PC-3 (cell line): ENCODE measurements at regions not wholly inside any gene's neighbourhood (a gene's known extent, or its start where the extent isn't known, plus 50 kb on each side); places are given as distances from the start of the nearest gene placed in this dataset.

Experiments used
- ATAC-seq: fragments of 200-7000 bp; cut with Tn5 transposase; 2 replicates; pipeline ENCODE4 v1.9.1; 2020; ENCODE audit warnings: mild to moderate bottlenecking, moderate library complexity
- BruUV-seq: library from RNA; stranded (reverse); fragments of 400-500 nt; replicated peaks from 2 replicates; lab custom pipeline; 2021; lab: Mats Ljungman, UMichigan
- CTCF ChIA-PET: fragments of 300-600 bp; sonication (Branson Sonifier 250); formaldehyde crosslinking; loops from one replicate; lab custom pipeline; 2022; ENCODE audit warnings: antibody characterized with exemption; lab: Charles Lee
- POLR2A ChIA-PET: fragments of 300-600 bp; sonication (Branson Sonifier 250); formaldehyde crosslinking; loops from one replicate; lab custom pipeline; 2022; ENCODE audit warnings: antibody characterized with exemption; ENCODE audit not compliant: unreplicated experiment; lab: Charles Lee
- DNase-seq: peaks from one replicate; pipeline ENCODE4 v3.0.0-alpha.2; 2015
- H2AFZ ChIP-seq: fragments of 300-600 bp; sonication (generic); 2 replicates; pipeline ENCODE4 v1.6.0; 2016; ENCODE audit warnings: antibody characterized with exemption, low read length
- H3F3A ChIP-seq: fragments of 300-600 bp; sonication (generic); one replicate; pipeline ENCODE4 v1.6.0; 2017; ENCODE audit warnings: antibody characterized with exemption, low read length, control low read depth, mild to moderate bottlenecking; ENCODE audit not compliant: unreplicated experiment
- H3K27ac ChIP-seq: fragments of 300-600 bp; sonication (generic); 2 replicates; pipeline ENCODE4 v1.5.1; 2016; ENCODE audit warnings: mild to moderate bottlenecking, low read length
- H3K27me3 ChIP-seq: fragments of 300-600 bp; sonication (generic); 2 replicates; pipeline ENCODE4 v1.6.1; 2016; ENCODE audit warnings: low read length, mixed read lengths
- H3K36me3 ChIP-seq: fragments of 300-600 bp; sonication (generic); 2 replicates; pipeline ENCODE4 v1.6.1; 2016; ENCODE audit warnings: low read depth, mixed run types, low read length, mixed read lengths
- H3K4me1 ChIP-seq: fragments of 300-600 bp; sonication (generic); 2 replicates; pipeline ENCODE4 v1.5.1; 2016; ENCODE audit warnings: low read length; ENCODE audit not compliant: insufficient read depth
- H3K4me2 ChIP-seq: fragments of 300-600 bp; sonication (generic); 2 replicates; pipeline ENCODE4 v1.6.0; 2016; ENCODE audit warnings: low read length
- H3K4me3 ChIP-seq: fragments of 300-600 bp; sonication (generic); 2 replicates; pipeline ENCODE4 v1.5.1; 2016; ENCODE audit warnings: mild to moderate bottlenecking, low read length, mixed read lengths
- H3K79me2 ChIP-seq: fragments of 300-600 bp; sonication (generic); 2 replicates; pipeline ENCODE4 v1.6.1; 2017; ENCODE audit warnings: low read length, mixed read lengths
- H3K9ac ChIP-seq: fragments of 300-600 bp; sonication (generic); 2 replicates; pipeline ENCODE4 v1.6.0; 2016; ENCODE audit warnings: mild to moderate bottlenecking, low read length
- H3K9me2 ChIP-seq: fragments of 300-600 bp; sonication (generic); replicated peaks from 2 replicates; pipeline ENCODE4 v1.6.1; 2016; ENCODE audit warnings: mixed run types, low read length, mixed read lengths
- H3K9me3 ChIP-seq: fragments of 300-600 bp; sonication (generic); 2 replicates; pipeline ENCODE4 v1.6.1; 2016; ENCODE audit warnings: low read length, mixed read lengths
- H4K20me1 ChIP-seq: fragments of 300-600 bp; sonication (generic); 2 replicates; pipeline ENCODE4 v1.6.1; 2016; ENCODE audit warnings: low read length, mixed read lengths
- EZH2 ChIP-seq: fragments of 300-600 bp; sonication (generic); IDR thresholded peaks from one replicate; pipeline ENCODE4 v1.6.1; 2017; ENCODE audit warnings: antibody characterized with exemption, mild to moderate bottlenecking, low read length; ENCODE audit not compliant: unreplicated experiment
- EZH2phosphoT487 ChIP-seq: fragments of 300-600 bp; sonication (generic); IDR thresholded peaks from 2 replicates; pipeline ENCODE4 v1.6.1; 2018; ENCODE audit warnings: mild to moderate bottlenecking, antibody characterized with exemption, low read length, borderline replicate concordance
- intact Hi-C: fragments of 100-400 bp; cut with micrococcal nuclease; formaldehyde crosslinking; loops from 2 replicates; pipeline ENCODE4 v1.9.0; 2023
- TF ChIP-seq, protein P1 (sequence below): fragments of 300-600 bp; sonication (generic); conservative IDR thresholded peaks from 2 replicates; pipeline ENCODE4 v1.5.1; 2017; ENCODE audit warnings: antibody characterized with exemption, low read depth, mild to moderate bottlenecking, low read length

GRCh38 chr1:106524631-106525030 lies 531.8 kb upstream of the PRMT6 start:
- Histone ChIP-seq H3K36me3 (no peaks in the 10 kb centered on the region), H2AFZ (no peak overlapping the region), H3F3A (no peaks in the 10 kb centered on the region), H3K4me1 (peaks cover 6% of the 10 kb centered on the region), H3K27ac (no peak overlapping the region), H3K4me3 (no peak overlapping the region), H3K9ac (no peak overlapping the region), H3K79me2 (no peaks in the 10 kb centered on the region), H3K27me3 (no peaks in the 10 kb centered on the region), H3K4me2 (no peak overlapping the region), H3K9me3 (no peaks in the 10 kb centered on the region), H3K9me2 (no peaks in the 10 kb centered on the region), H4K20me1 (no peaks in the 10 kb centered on the region)
- ChIA-PET CTCF (no interaction called here), POLR2A (no interaction called here)
- no TSS peak for BruUV-seq
- intact Hi-C loops: no loop called here
- no peak for ATAC-seq
- DNase-seq: no peak
- TF ChIP-seq EZH2 (no peak), EZH2phosphoT487 (no peak)
- TF ChIP-seq, protein P1, sequence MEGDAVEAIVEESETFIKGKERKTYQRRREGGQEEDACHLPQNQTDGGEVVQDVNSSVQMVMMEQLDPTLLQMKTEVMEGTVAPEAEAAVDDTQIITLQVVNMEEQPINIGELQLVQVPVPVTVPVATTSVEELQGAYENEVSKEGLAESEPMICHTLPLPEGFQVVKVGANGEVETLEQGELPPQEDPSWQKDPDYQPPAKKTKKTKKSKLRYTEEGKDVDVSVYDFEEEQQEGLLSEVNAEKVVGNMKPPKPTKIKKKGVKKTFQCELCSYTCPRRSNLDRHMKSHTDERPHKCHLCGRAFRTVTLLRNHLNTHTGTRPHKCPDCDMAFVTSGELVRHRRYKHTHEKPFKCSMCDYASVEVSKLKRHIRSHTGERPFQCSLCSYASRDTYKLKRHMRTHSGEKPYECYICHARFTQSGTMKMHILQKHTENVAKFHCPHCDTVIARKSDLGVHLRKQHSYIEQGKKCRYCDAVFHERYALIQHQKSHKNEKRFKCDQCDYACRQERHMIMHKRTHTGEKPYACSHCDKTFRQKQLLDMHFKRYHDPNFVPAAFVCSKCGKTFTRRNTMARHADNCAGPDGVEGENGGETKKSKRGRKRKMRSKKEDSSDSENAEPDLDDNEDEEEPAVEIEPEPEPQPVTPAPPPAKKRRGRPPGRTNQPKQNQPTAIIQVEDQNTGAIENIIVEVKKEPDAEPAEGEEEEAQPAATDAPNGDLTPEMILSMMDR: no peak

GRCh38 chr1:106526650-106527049 lies 529.8 kb upstream of the PRMT6 start:
- TF ChIP-seq, protein P1: no peak
- no peak for TF ChIP-seq EZH2
- no peak for TF ChIP-seq EZH2phosphoT487
- intact Hi-C loops: no loop called here
- ATAC-seq: peak; percentile 53
- Histone ChIP-seq H3K4me2 (no peak overlapping the region), H4K20me1 (no peaks in the 10 kb centered on the region), H3K9me3 (no peaks in the 10 kb centered on the region), H3K79me2 (no peaks in the 10 kb centered on the region), H3K27ac (no peak overlapping the region), H3F3A (no peaks in the 10 kb centered on the region), H2AFZ (no peak overlapping the region), H3K4me1 (peaks cover 6% of the 10 kb centered on the region), H3K27me3 (no peaks in the 10 kb centered on the region), H3K9ac (no peak overlapping the region), H3K4me3 (no peak overlapping the region), H3K36me3 (no peaks in the 10 kb centered on the region), H3K9me2 (no peaks in the 10 kb centered on the region)
- CTCF ChIA-PET: no interaction called here
- DNase-seq: peak; percentile 78
- POLR2A ChIA-PET: no interaction called here
- no TSS peak for BruUV-seq

- H3K9me3 ChIP-seq: no peaks in the 10 kb centered on the region
- H2AFZ ChIP-seq: no peak overlapping the region
- intact Hi-C loops: no loop called here
- CTCF ChIA-PET: interaction anchor here (0.6 kb wide), 1 partner anchor 95 kb away, joined by 4 read pairs; no protein-coding TSS in a partner anchor
- H3K9me2 ChIP-seq: no peaks in the 10 kb centered on the region
- H3K79me2 ChIP-seq: no peaks in the 10 kb centered on the region
- POLR2A ChIA-PET: no interaction called here
- no peaks in the 10 kb centered on the region for H3K36me3 ChIP-seq
- no peak for ATAC-seq
- BruUV-seq: no TSS peak
- no peaks in the 10 kb centered on the region for H3K27me3 ChIP-seq
- H3K4me2 ChIP-seq: no peak overlapping the region
- no peaks in the 10 kb centered on the region for H4K20me1 ChIP-seq
- DNase-seq: peak; percentile 38
- H3K4me3 ChIP-seq: no peak overlapping the region
- no peaks in the 10 kb centered on the region for H3F3A ChIP-seq
- no peaks in the 10 kb centered on the region for H3K4me1 ChIP-seq
- H3K27ac ChIP-seq: no peak overlapping the region
- no peak overlapping the region for H3K9ac ChIP-seq
- TF ChIP-seq EZH2phosphoT487: no peak
- TF ChIP-seq, protein P1: peak; percentile 56
Observed at GRCh38 chr1:106534612-106535011, 521.9 kb upstream of the PRMT6 start.
